Esophagus (tissue), 2 donors: ENCODE measurements at regions not wholly inside any gene's neighbourhood (a gene's known extent, or its start where the extent isn't known, plus 50 kb on each side); places are given as distances from the start of the nearest gene placed in this dataset.
"Not testable (repeated sequence)": the region's sequence is repeated elsewhere in the genome, so short reads cannot be mapped to it uniquely, and the experiment has no call there.

Source experiments
- H3K27ac ChIP-seq, 2 donors: one replicate each; pipeline ENCODE4 v1.5.1; 2013; ENCODE audit warnings: low read depth in 2 of 2, mild to moderate bottlenecking in 2 of 2, inconsistent platforms in 1 of 2, low read length in 1 of 2, moderate library complexity in 1 of 2
- H3K27me3 ChIP-seq, 2 donors: one replicate each; pipeline ENCODE4 v1.6.1; 2013; ENCODE audit warnings: low read length in 2 of 2, control low read depth in 1 of 2, mild to moderate bottlenecking in 1 of 2; ENCODE audit not compliant: insufficient read depth in 2 of 2, control insufficient read depth in 1 of 2
- H3K36me3 ChIP-seq, 2 donors: one replicate each; pipeline ENCODE4 v1.6.1; 2013; ENCODE audit warnings: low read length in 1 of 2; ENCODE audit not compliant: control insufficient read depth in 2 of 2, insufficient read depth in 2 of 2
- H3K4me1 ChIP-seq, 2 donors: one replicate each; pipeline ENCODE4 v1.6.1; 2013; ENCODE audit warnings: low read length in 1 of 2; ENCODE audit not compliant: control insufficient read depth in 2 of 2, insufficient read depth in 2 of 2
- H3K4me3 ChIP-seq, 2 donors: one replicate each; pipeline ENCODE4 v1.5.1; 2013; ENCODE audit warnings: low read length in 2 of 2, mild to moderate bottlenecking in 2 of 2, low read depth in 1 of 2, moderate library complexity in 1 of 2
- H3K9me3 ChIP-seq, 2 donors: one replicate each; pipeline ENCODE4 v1.6.1; 2013; ENCODE audit warnings: mild to moderate bottlenecking in 2 of 2, low read depth in 1 of 2, low read length in 1 of 2, moderate library complexity in 1 of 2; ENCODE audit not compliant: control insufficient read depth in 2 of 2, insufficient read depth in 1 of 2
- WGBS, 2 donors: extraction: QIAGEN DNeasy Blood & Tissue Kit; methylation state at CpG; one replicate each; pipeline ENCODE4 v1.1.7; 2013; 5-methylcytosine and 5-hydroxymethylcytosine counted together
- donor health status: healthy with polysubstance abuse.
- donor health status: Bipolar disorder and iron deficiency.

GRCh38 chr6:16884526-16884925, 123.3 kb upstream of the ATXN1 start:
- WGBS, 2 donors: 83 to 90% methylated on average over 1 of the region's 1 CpG

GRCh38 chr6:16883414-16883813, 122.2 kb upstream of the ATXN1 start:
- H3K27ac ChIP-seq: no peak overlapping the region

More at GRCh38 chr6:16884526-16884925, 123.3 kb upstream of the ATXN1 start:
- no peaks in the 10 kb centered on the region for H3K27me3 ChIP-seq
- H3K4me3 ChIP-seq: no peak overlapping the region
- no peak overlapping the region for H3K27ac ChIP-seq
- no peaks in the 10 kb centered on the region for H3K36me3 ChIP-seq
- no peaks in the 10 kb centered on the region for H3K9me3 ChIP-seq
- no peaks in the 10 kb centered on the region for H3K4me1 ChIP-seq

GRCh38 chr6:16882230-16882629, 121.0 kb upstream of the ATXN1 start:
- Histone ChIP-seq H3K27ac (no peak overlapping the region), H3K4me3 (no peak overlapping the region), H3K27me3 (no peaks in the 10 kb centered on the region), H3K4me1 (no peaks in the 10 kb centered on the region), H3K9me3 (no peaks in the 10 kb centered on the region), H3K36me3 (no peaks in the 10 kb centered on the region)
- WGBS, 2 donors: 88 to 94% methylated on average over 1 of the region's 1 CpG

More at GRCh38 chr6:16883414-16883813, 122.2 kb upstream of the ATXN1 start:
- Histone ChIP-seq H3K36me3 (no peaks in the 10 kb centered on the region), H3K9me3 (no peaks in the 10 kb centered on the region), H3K27me3 (no peaks in the 10 kb centered on the region), H3K4me3 (no peak overlapping the region), H3K4me1 (no peaks in the 10 kb centered on the region)

GRCh38 chr6:16876852-16877251, 115.6 kb upstream of the ATXN1 start:
- H3K36me3 ChIP-seq, H3K4me1 ChIP-seq, H3K9me3 ChIP-seq, H3K27ac ChIP-seq, H3K27me3 ChIP-seq, H3K4me3 ChIP-seq: not testable (repeated sequence)
- 87% methylated on average over 2 of the region's 2 CpGs for WGBS, 2 donors

GRCh38 chr6:16876201-16876600, 114.9 kb upstream of the ATXN1 start:
- H3K36me3 ChIP-seq: no peaks in the 10 kb centered on the region
- WGBS, 2 donors: 82 to 86% methylated on average over 3 of the region's 3 CpGs
- no peak overlapping the region for H3K4me3 ChIP-seq
- no peaks in the 10 kb centered on the region for H3K9me3 ChIP-seq
- no peaks in the 10 kb centered on the region for H3K27me3 ChIP-seq
- no peak overlapping the region for H3K27ac ChIP-seq
- no peaks in the 10 kb centered on the region for H3K4me1 ChIP-seq

GRCh38 chr6:16873698-16874097, 112.4 kb upstream of the ATXN1 start:
- Histone ChIP-seq H3K4me3 (no peak overlapping the region), H3K9me3 (no peaks in the 10 kb centered on the region), H3K27me3 (no peaks in the 10 kb centered on the region), H3K36me3 (no peaks in the 10 kb centered on the region), H3K27ac (no peak overlapping the region), H3K4me1 (no peaks in the 10 kb centered on the region)
- WGBS, 2 donors: 51 to 70% methylated on average over 3 of the region's 3 CpGs

GRCh38 chr6:16872543-16873235, 111.4 kb upstream of the ATXN1 start:
- WGBS, 2 donors: 53 to 62% methylated on average over 6 of the region's 6 CpGs
- H3K9me3 ChIP-seq: no peaks in the 10 kb centered on the region
- no peak overlapping the region for H3K27ac ChIP-seq
- no peaks in the 10 kb centered on the region for H3K4me1 ChIP-seq
- no peaks in the 10 kb centered on the region for H3K27me3 ChIP-seq
- no peak overlapping the region for H3K4me3 ChIP-seq
- H3K36me3 ChIP-seq: no peaks in the 10 kb centered on the region

- 88 to 89% methylated on average over 5 of the region's 5 CpGs for WGBS, 2 donors
- no peaks in the 10 kb centered on the region for H3K9me3 ChIP-seq
- no peaks in the 10 kb centered on the region for H3K4me1 ChIP-seq
- H3K36me3 ChIP-seq: no peaks in the 10 kb centered on the region
- no peak overlapping the region for H3K4me3 ChIP-seq
- H3K27me3 ChIP-seq: no peaks in the 10 kb centered on the region
- H3K27ac ChIP-seq: no peak overlapping the region
Observed at GRCh38 chr6:16871047-16871446, 109.8 kb upstream of the ATXN1 start.

- H3K4me1 ChIP-seq: no peaks in the 10 kb centered on the region
- no peak overlapping the region for H3K4me3 ChIP-seq
- H3K9me3 ChIP-seq: no peaks in the 10 kb centered on the region
- no peaks in the 10 kb centered on the region for H3K36me3 ChIP-seq
- H3K27me3 ChIP-seq: no peaks in the 10 kb centered on the region
- no peak overlapping the region for H3K27ac ChIP-seq
- WGBS, 2 donors: 43 to 44% methylated on average over 3 of the region's 3 CpGs
Observed at GRCh38 chr6:16868968-16869367, 107.7 kb upstream of the ATXN1 start.

GRCh38 chr6:16857969-16858592, 96.8 kb upstream of the ATXN1 start:
- no peaks in the 10 kb centered on the region for H3K27me3 ChIP-seq
- H3K36me3 ChIP-seq: no peaks in the 10 kb centered on the region
- H3K4me3 ChIP-seq: no peak overlapping the region
- no peak overlapping the region for H3K27ac ChIP-seq
- no peaks in the 10 kb centered on the region for H3K9me3 ChIP-seq
- WGBS, 2 donors: 76 to 81% methylated on average over 5 of the region's 5 CpGs
- no peaks in the 10 kb centered on the region for H3K4me1 ChIP-seq
